GM19193 (cell line): ENCODE measurements at regions not wholly inside any gene's neighbourhood (a gene's known extent, or its start where the extent isn't known, plus 50 kb on each side); places are given as distances from the start of the nearest gene placed in this dataset.

Source experiments
- POLR2A ChIP-seq: IDR thresholded peaks from 4 replicates; pipeline ENCODE4 v1.6.1; 2011; ENCODE audit not compliant: insufficient read depth, insufficient read length; ENCODE audit errors: extremely low read depth

GRCh38 chr10:31599626-31600504 lies 280.8 kb downstream of the ZEB1 start:
- TF ChIP-seq POLR2A, result no peak

GRCh38 chr10:31596765-31597164 lies 277.7 kb downstream of the ZEB1 start:
- TF ChIP-seq POLR2A, result no peak

DNA sequence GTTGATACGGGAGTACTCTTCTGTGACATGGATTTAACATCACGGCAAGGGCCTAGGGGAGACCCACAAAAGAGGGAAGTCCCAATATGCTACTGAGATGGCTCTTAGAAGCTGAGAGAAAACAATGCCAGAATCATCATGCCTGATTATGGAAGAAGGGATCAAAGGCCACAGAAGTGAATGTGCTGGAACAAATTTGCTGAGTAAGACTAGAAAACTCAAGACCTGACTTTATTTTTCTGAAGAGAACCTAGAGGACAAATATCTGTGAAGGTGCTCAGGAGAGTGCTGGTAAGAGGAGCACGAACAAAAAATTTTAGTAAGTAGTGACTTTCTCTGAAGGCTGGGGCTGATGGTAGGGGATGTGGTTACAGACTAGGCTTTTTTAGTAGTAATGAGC lies 277.0 kb downstream of the ZEB1 start:
- TF ChIP-seq POLR2A, result no peak

DNA sequence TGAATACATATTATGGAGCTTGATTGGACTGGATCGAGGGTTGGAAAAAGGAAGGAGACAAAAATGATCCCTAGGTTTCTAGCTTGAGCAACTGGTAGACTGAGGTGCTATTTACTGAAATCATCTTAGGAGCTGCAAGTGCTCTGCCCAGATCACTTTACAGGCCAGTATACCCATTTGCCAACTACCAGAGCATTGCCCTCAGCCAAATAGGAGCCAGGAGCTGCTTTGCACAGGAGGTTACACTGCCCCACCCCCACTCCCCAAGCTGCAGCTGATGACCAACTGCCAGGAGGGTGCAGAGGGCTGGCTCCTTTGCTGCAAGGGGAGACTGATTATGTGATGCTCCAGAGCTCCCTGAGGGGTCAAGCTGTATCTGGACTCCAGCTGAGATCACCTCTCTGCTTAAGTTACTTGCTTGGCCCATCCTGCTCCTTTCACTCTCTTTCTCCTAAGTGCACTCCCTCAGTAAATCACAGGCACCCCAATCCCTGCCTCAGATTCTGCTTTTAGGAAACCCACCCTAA lies 275.4 kb downstream of the ZEB1 start:
- no peak for TF ChIP-seq POLR2A

DNA sequence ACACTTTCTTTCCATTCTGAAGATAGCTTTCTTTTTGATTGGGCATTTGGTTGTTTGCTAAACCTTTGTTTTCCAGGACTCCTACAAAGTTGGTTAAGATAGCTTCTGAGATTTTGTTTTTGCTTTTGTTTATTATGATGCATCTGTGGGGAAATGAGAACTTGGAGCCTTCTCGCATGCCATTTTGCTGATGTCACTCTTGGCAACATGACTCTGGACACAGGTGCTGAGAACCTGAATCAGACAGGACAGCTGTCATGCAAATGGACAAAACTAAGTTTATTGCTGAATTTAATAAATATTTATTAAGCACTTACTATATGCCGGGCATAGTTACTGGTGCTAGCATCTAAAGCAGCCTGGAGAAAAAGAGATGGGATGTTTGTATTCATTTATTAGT lies 274.1 kb downstream of the ZEB1 start:
- no peak for TF ChIP-seq POLR2A

GRCh38 chr10:31591569-31591968 lies 272.6 kb downstream of the ZEB1 start:
- TF ChIP-seq POLR2A, result no peak

- TF ChIP-seq POLR2A, result no peak
Measured at GRCh38 chr10:31590023-31590800, 271.2 kb downstream of the ZEB1 start.

DNA sequence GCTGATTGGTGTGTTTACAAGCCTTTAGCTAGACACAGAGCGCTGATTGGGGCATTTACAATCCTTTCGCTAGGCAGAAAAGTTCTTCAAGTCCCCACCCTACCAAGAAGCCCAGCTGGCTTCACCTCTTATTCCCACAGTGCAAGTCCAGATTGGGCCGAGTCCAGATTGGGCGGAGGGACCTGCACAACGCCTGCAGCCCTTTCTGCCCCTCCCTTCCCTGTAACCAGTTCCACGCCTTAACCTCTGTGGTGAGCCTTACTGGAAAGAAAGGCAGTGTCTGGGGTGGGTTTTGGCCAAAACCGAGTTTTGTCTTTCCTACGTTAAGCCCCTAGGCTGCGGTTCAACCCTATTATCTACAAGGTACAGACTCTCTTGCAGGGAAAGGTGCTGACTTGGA lies 268.7 kb downstream of the ZEB1 start:
- TF ChIP-seq POLR2A, result no peak

GRCh38 chr10:31586723-31587638 lies 268.0 kb downstream of the ZEB1 start:
- TF ChIP-seq POLR2A, result no peak

- no peak for TF ChIP-seq POLR2A
Measured at GRCh38 chr10:31584876-31585275, 265.9 kb downstream of the ZEB1 start.

- no peak for TF ChIP-seq POLR2A
Measured at GRCh38 chr10:31584098-31584631, 265.1 kb downstream of the ZEB1 start.

DNA sequence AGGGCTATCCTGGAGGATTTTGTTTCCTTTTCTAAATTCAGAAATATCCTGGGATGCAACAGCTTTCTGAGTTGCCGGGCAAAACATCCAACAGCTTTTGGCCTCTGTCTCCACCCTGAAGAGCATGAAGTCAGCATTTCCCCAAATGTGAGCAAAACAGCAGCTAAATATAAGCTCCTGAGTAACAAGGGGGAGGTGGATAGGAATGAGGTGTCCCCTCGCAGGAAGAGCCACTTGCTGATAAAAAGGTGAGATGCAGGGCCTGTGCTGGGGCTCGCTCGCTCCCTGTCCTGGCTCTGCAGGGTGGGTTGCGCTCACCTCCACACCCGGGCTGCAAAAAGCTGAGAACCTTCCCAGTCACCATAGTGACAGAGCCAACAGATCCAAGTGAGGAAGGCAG lies 264.3 kb downstream of the ZEB1 start:
- no peak for TF ChIP-seq POLR2A

DNA sequence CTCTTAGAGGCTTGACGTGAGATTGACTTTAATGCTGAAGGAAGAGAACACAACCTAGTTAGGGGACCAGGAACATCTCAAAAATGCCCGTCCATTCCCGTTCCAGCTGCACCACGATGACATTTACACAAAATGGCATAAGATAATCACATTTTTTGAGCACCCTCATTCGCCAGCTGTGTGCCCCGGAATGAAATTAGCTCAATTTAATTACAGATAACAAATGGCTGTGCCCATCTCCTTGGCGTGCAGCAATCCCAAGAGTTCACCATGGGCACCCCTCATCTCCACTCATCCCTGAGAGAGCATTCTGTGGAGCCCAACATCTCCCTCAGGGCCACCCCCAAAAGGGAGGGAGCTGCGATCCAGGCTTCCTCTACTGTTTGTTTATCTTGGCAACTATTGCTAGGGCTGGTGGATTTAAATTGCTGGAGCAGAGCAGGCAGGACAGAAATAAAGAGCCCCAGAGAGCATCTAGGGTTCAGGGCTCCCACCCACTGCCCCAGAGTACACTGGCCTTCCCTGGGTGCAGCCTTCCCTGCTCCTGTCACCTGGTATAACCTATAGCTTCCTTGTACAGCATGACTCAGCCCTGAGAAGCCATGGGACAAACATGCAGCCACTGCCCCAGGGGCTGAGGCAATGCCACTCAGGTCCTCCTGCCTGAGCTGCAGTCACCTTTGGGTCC lies 263.5 kb downstream of the ZEB1 start:
- TF ChIP-seq POLR2A, result no peak
